Body of pancreas (tissue), 4 donors: ENCODE measurements at regions not wholly inside any gene's neighbourhood (a gene's known extent, or its start where the extent isn't known, plus 50 kb on each side); places are given as distances from the start of the nearest gene placed in this dataset.

Source experiments
- ATAC-seq: fragments of 150-250 bp; one replicate; pipeline ENCODE4 v1.9.1; 2016
- DNase-seq, 4 donors: peaks; one replicate each; pipeline ENCODE4 v3.0.0-alpha.2; 2019
- H3K27ac ChIP-seq, 4 donors: fragments of 200-600 bp; sonication (generic); 1 replicate in 3 of 4; 2 replicates in 1 of 4; pipeline versions ENCODE4 v1.5.1 to v1.6.1; 2016 to 2019; ENCODE audit warnings: mild to moderate bottlenecking in 1 of 4, mixed read lengths in 1 of 4, moderate library complexity in 1 of 4
- H3K27me3 ChIP-seq, 2 donors: fragments of 200-600 bp; sonication (generic); one replicate each; pipeline ENCODE4 v1.6.0; 2016; ENCODE audit warnings: mild to moderate bottlenecking in 1 of 2
- H3K36me3 ChIP-seq, 2 donors: fragments of 200-600 bp; sonication (generic); replicated peaks in 1 of 2; 2 replicates each; pipeline ENCODE4 v1.5.1; 2016; ENCODE audit warnings: low read depth in 2 of 2; ENCODE audit not compliant: insufficient read depth in 1 of 2
- H3K4me1 ChIP-seq: fragments of 200-600 bp; sonication (generic); one replicate; pipeline ENCODE4 v1.6.0; 2016
- H3K4me3 ChIP-seq, 2 donors: fragments of 200-600 bp; sonication (generic); 1 replicate in 1 of 2; 2 replicates in 1 of 2; pipeline ENCODE4 v1.5.1; 2016 to 2019
- H3K9me3 ChIP-seq, 3 donors: fragments of 200-600 bp; sonication (generic); 1 replicate in 2 of 3; 2 replicates in 1 of 3; pipeline ENCODE4 v1.5.1; 2016
- POLR2A ChIP-seq, 3 donors: fragments of 450-650 bp; IDR thresholded peaks; one replicate each; pipeline ENCODE4 v1.6.1; 2016; ENCODE audit warnings: antibody characterized with exemption in 3 of 3, mild to moderate bottlenecking in 2 of 3
- WGBS, 2 donors: methylation state at CpG; one replicate each; pipeline ENCODE4 v1.1.5; 2017; 5-methylcytosine and 5-hydroxymethylcytosine counted together
- intact Hi-C: fragments of 100-400 bp; cut with DNase I; formaldehyde crosslinking; loops from one replicate; pipeline ENCODE4 v1.15.1; 2023
- TF ChIP-seq, protein P1 (sequence below), 7 experiments: fragments of 450-650 bp in 4 of 7; fragments of 200-600 bp in 3 of 7; sonication (generic) in 3 of 7; IDR thresholded peaks; one replicate each; pipeline ENCODE4 v1.5.1; 2016 to 2019; ENCODE audit warnings: antibody characterized with exemption in 7 of 7

DNA sequence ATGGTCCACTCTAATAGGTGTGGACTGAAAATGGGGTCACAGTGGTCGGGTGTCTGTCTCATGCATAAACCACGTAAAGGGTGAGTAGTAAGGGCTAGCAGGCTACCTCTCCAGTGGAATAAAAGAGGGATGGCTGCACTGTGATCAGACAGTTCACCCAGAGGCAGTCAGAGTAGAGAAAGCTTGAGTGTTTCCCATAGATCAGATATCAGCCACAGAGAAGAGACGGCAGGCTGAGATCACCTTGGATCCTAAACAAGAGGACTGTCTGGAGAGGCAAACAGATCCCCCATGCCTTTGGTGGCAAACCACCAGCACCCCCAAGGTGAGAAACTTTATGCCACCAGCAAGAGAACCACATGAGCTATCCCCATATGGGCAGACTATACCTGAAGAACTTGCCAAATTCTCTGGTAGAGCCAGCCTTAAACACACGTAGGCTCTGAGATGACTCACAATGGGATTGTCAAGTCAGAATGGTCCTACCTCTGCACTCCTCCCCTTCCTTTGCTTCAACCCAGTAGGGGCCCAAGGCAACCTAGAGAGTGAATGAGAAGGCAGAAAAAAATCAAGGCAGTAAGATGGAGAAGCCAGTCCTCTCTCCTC, 205.2 kb upstream of the MAP3K1 start:
- no peak for ATAC-seq
- TF ChIP-seq, protein P1, sequence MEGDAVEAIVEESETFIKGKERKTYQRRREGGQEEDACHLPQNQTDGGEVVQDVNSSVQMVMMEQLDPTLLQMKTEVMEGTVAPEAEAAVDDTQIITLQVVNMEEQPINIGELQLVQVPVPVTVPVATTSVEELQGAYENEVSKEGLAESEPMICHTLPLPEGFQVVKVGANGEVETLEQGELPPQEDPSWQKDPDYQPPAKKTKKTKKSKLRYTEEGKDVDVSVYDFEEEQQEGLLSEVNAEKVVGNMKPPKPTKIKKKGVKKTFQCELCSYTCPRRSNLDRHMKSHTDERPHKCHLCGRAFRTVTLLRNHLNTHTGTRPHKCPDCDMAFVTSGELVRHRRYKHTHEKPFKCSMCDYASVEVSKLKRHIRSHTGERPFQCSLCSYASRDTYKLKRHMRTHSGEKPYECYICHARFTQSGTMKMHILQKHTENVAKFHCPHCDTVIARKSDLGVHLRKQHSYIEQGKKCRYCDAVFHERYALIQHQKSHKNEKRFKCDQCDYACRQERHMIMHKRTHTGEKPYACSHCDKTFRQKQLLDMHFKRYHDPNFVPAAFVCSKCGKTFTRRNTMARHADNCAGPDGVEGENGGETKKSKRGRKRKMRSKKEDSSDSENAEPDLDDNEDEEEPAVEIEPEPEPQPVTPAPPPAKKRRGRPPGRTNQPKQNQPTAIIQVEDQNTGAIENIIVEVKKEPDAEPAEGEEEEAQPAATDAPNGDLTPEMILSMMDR (IDR thresholded peaks at IDR 0.05), result no peak
- TF ChIP-seq POLR2A (IDR thresholded peaks at IDR 0.05), result no peak
- Histone ChIP-seq H3K27me3 (no peaks in the 10 kb centered on the region), H3K36me3 (no peaks in the 10 kb centered on the region), H3K4me1 (no peaks in the 10 kb centered on the region), H3K9me3 (no peaks in the 10 kb centered on the region), H3K4me3 (no peak overlapping the region), H3K27ac (no peak overlapping the region)
- intact Hi-C loops, result no loop called here
- DNase-seq, result no peak
- 79 to 80% methylated on average over 4 of the region's 4 CpGs for WGBS, 2 donors

DNA sequence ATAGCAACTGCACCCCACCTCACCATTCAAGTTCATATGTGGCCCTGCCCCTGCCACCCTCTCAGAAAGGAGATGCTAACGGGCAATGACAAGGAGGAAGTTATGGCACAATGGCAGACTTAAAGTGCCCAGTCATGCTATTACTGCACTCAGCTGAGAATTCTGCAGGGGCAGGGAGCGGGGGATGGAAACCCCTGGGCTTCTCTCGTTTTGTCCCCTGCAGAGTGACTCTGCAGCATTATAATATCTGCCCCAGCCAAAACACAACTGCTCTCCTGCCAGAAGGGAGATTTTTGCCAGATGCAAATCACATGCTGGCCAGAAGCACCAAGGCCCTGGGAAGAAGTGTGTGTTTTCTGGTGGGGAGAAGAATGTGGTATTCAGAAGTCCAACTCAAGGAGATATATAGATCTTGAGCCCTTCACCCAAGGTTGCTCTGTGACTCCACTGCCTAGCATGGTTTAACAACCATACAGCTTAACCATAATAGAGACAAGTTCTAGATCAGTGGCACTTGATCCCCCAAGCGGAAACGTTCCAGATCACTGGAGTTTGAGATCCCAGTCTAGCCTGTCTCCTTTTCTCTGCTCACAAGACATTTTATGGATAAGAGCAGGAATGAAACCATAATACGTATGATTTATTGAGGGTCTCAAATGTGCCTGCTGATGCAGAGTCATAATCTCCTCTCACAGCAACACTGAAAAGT, 207.0 kb upstream of the MAP3K1 start:
- 74 to 82% methylated on average over 6 of the region's 6 CpGs for WGBS, 2 donors
- H3K27me3 ChIP-seq, result no peaks in the 10 kb centered on the region
- DNase-seq (peak in 1 of 4 donors; percentile 32), ATAC-seq (no peak)
- intact Hi-C loops, result no loop called here
- no peak overlapping the region for H3K4me3 ChIP-seq
- H3K36me3 ChIP-seq, result no peaks in the 10 kb centered on the region
- TF ChIP-seq POLR2A (IDR thresholded peaks at IDR 0.05), result no peak
- TF ChIP-seq, protein P1 (IDR thresholded peaks at IDR 0.05), result no peak
- H3K9me3 ChIP-seq, result no peaks in the 10 kb centered on the region
- H3K4me1 ChIP-seq, result no peaks in the 10 kb centered on the region
- H3K27ac ChIP-seq, result no peak overlapping the region

DNA sequence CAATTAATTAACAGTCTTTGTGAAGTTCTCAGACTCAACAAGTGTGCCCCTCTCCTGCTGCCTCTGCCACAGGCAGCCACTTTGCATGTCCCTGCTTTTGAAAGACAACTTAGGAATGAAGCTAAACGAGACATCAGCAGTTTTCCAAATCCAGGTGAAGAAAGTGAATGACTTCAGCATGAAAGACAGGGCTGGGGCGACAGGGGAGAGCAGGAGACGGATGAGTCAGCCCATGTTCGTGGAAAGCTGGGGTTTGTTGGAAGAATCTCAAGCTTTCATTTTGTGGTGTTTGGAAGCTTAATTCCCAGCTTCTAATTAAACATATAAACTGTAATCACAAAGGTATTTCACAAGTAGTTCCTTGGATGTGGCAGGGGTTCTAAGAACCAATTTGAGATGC, 207.8 kb upstream of the MAP3K1 start:
- DNase-seq (no peak), ATAC-seq (no peak)
- H3K9me3 ChIP-seq, result no peaks in the 10 kb centered on the region
- H3K27me3 ChIP-seq, result no peaks in the 10 kb centered on the region
- H3K4me1 ChIP-seq, result no peaks in the 10 kb centered on the region
- intact Hi-C loops, result no loop called here
- TF ChIP-seq POLR2A (IDR thresholded peaks at IDR 0.05), result no peak
- TF ChIP-seq, protein P1 (IDR thresholded peaks at IDR 0.05), result no peak
- H3K36me3 ChIP-seq, result no peaks in the 10 kb centered on the region
- no peak overlapping the region for H3K27ac ChIP-seq
- no peak overlapping the region for H3K4me3 ChIP-seq
- 64 to 69% methylated on average over 4 of the region's 4 CpGs for WGBS, 2 donors

GRCh38 chr5:56607074-56607473, 208.3 kb upstream of the MAP3K1 start:
- WGBS, 2 donors, result 53 to 54% methylated on average over 4 of the region's 4 CpGs
- no peak overlapping the region for H3K4me3 ChIP-seq
- H3K4me1 ChIP-seq, result no peaks in the 10 kb centered on the region
- no peak for ATAC-seq
- intact Hi-C loops, result no loop called here
- no peak for DNase-seq
- H3K9me3 ChIP-seq, result no peaks in the 10 kb centered on the region
- no peaks in the 10 kb centered on the region for H3K27me3 ChIP-seq
- no peak overlapping the region for H3K27ac ChIP-seq
- TF ChIP-seq, protein P1 (IDR thresholded peaks at IDR 0.05), result no peak
- H3K36me3 ChIP-seq, result no peaks in the 10 kb centered on the region

- no peaks in the 10 kb centered on the region for H3K4me1 ChIP-seq
Observed at GRCh38 chr5:56606192-56606591, 209.2 kb upstream of the MAP3K1 start.

More at GRCh38 chr5:56606192-56606591, 209.2 kb upstream of the MAP3K1 start:
- intact Hi-C loops, result no loop called here
- Histone ChIP-seq H3K4me3 (no peak overlapping the region), H3K27ac (no peak overlapping the region), H3K27me3 (no peaks in the 10 kb centered on the region), H3K9me3 (no peaks in the 10 kb centered on the region), H3K36me3 (no peaks in the 10 kb centered on the region)
- whole genome bisulfite sequencing, 2 donors, result 77 to 94% methylated on average over 3 of the region's 3 CpGs
- ATAC-seq (no peak), DNase-seq (no peak)
- no peak for TF ChIP-seq POLR2A (IDR thresholded peaks at IDR 0.05)
- TF ChIP-seq, protein P1 (IDR thresholded peaks at IDR 0.05), result no peak
